ENCODE measurements at regions not wholly inside any gene's neighbourhood (a gene's known extent, or its start where the extent isn't known, plus 50 kb on each side); places are given as distances from the start of the nearest gene placed in this dataset.

GRCh38 chr5:10921160-10921559 lies 160.1 kb upstream of the DAP start:
- H3K4me3 ChIP-seq (ENCODE audit: low read depth, low read length, poor library complexity, severe bottlenecking): no peak overlapping the region
- H3K4me1 ChIP-seq (ENCODE audit: insufficient read depth, low read length, poor library complexity, severe bottlenecking): no peaks in the 10 kb centered on the region
- intact Hi-C loops (cut with micrococcal nuclease; ENCODE audit: unreplicated experiment): no loop called here
- POLR2A ChIA-PET (ENCODE audit: low non-redundant PET): no interaction called here
- DNase-seq (ENCODE audit: low spot score): no peak
- CTCF ChIA-PET: no interaction called here
- no peaks in the 10 kb centered on the region for H3K27me3 ChIP-seq (replicated peaks; ENCODE audit: insufficient read depth, low read depth, low read length, poor library complexity)
- no peak overlapping the region for H3K27ac ChIP-seq (ENCODE audit: low read depth, low read length, poor library complexity, severe bottlenecking)
- no peaks in the 10 kb centered on the region for H3K36me3 ChIP-seq (ENCODE audit: insufficient read depth, low read length, poor library complexity, severe bottlenecking)
- no TSS peak for BruUV-seq (replicated peaks)
- no peak for TF ChIP-seq EZH2 (IDR thresholded peaks at IDR 0.05; ENCODE audit: borderline replicate concordance, low read depth, low read length, poor library complexity, severe bottlenecking)
- no peak for TF ChIP-seq CTCF (conservative IDR thresholded peaks at IDR 0.05; ENCODE audit: low read depth, low read length)
- no peaks in the 10 kb centered on the region for H3K9me3 ChIP-seq (ENCODE audit: low read depth, low read length, poor library complexity, severe bottlenecking)

- H3K4me3 ChIP-seq (ENCODE audit: low read depth, low read length, poor library complexity, severe bottlenecking): no peak overlapping the region
- no peaks in the 10 kb centered on the region for H3K9me3 ChIP-seq (ENCODE audit: low read depth, low read length, poor library complexity, severe bottlenecking)
- no peak for DNase-seq (ENCODE audit: low spot score)
- ChIA-PET CTCF (no interaction called here), POLR2A (ENCODE audit: low non-redundant PET) (no interaction called here)
- H3K36me3 ChIP-seq (ENCODE audit: insufficient read depth, low read length, poor library complexity, severe bottlenecking): no peaks in the 10 kb centered on the region
- no peaks in the 10 kb centered on the region for H3K27me3 ChIP-seq (replicated peaks; ENCODE audit: insufficient read depth, low read depth, low read length, poor library complexity)
- intact Hi-C loops (cut with micrococcal nuclease; ENCODE audit: unreplicated experiment): no loop called here
- H3K4me1 ChIP-seq (ENCODE audit: insufficient read depth, low read length, poor library complexity, severe bottlenecking): no peaks in the 10 kb centered on the region
- no TSS peak for BruUV-seq (replicated peaks)
- H3K27ac ChIP-seq (ENCODE audit: low read depth, low read length, poor library complexity, severe bottlenecking): no peak overlapping the region
- no peak for TF ChIP-seq CTCF (conservative IDR thresholded peaks at IDR 0.05; ENCODE audit: low read depth, low read length)
- TF ChIP-seq EZH2 (IDR thresholded peaks at IDR 0.05; ENCODE audit: borderline replicate concordance, low read depth, low read length, poor library complexity, severe bottlenecking): no peak
Observed at GRCh38 chr5:10920400-10920799, 159.4 kb upstream of the DAP start.

GRCh38 chr5:10914741-10915480 lies 153.9 kb upstream of the DAP start:
- no peaks in the 10 kb centered on the region for H3K9me3 ChIP-seq (ENCODE audit: low read depth, low read length, poor library complexity, severe bottlenecking)
- H3K4me1 ChIP-seq (ENCODE audit: insufficient read depth, low read length, poor library complexity, severe bottlenecking): no peaks in the 10 kb centered on the region
- no peak for TF ChIP-seq EZH2 (IDR thresholded peaks at IDR 0.05; ENCODE audit: borderline replicate concordance, low read depth, low read length, poor library complexity, severe bottlenecking)
- no peak for TF ChIP-seq CTCF (conservative IDR thresholded peaks at IDR 0.05; ENCODE audit: low read depth, low read length)
- BruUV-seq (replicated peaks): no TSS peak
- POLR2A ChIA-PET (ENCODE audit: low non-redundant PET): no interaction called here
- CTCF ChIA-PET: no interaction called here
- H3K36me3 ChIP-seq (ENCODE audit: insufficient read depth, low read length, poor library complexity, severe bottlenecking): no peaks in the 10 kb centered on the region
- no peak for DNase-seq (ENCODE audit: low spot score)
- intact Hi-C loops (cut with micrococcal nuclease; ENCODE audit: unreplicated experiment): no loop called here
- no peaks in the 10 kb centered on the region for H3K27me3 ChIP-seq (replicated peaks; ENCODE audit: insufficient read depth, low read depth, low read length, poor library complexity)
- no peak overlapping the region for H3K27ac ChIP-seq (ENCODE audit: low read depth, low read length, poor library complexity, severe bottlenecking)
- H3K4me3 ChIP-seq (ENCODE audit: low read depth, low read length, poor library complexity, severe bottlenecking): no peak overlapping the region
